IMR-90 (cell line): ENCODE measurements at regions not wholly inside any gene's neighbourhood (a gene's known extent, or its start where the extent isn't known, plus 50 kb on each side); places are given as distances from the start of the nearest gene placed in this dataset.

ENCODE experiments used
- ATAC-seq: fragments of 200-7000 bp; cut with Tn5 transposase; 2 replicates; pipeline ENCODE4 v1.9.1; 2020; ENCODE audit warnings: low read depth, mild to moderate bottlenecking, moderate library complexity
- BruUV-seq: library from RNA; stranded (reverse); fragments of 400-500 nt; replicated peaks from 2 replicates; lab custom pipeline; 2021; lab: Mats Ljungman, UMichigan
- CTCF ChIA-PET: fragments of 300-600 bp; formaldehyde crosslinking; extraction: SDS; loops from one replicate; lab custom pipeline; 2021; ENCODE audit warnings: antibody characterized with exemption; lab: Yijun Ruan, JAX
- POLR2A ChIA-PET: fragments of 300-600 bp; sonication (Branson Sonifier 250); formaldehyde crosslinking; loops from one replicate; lab custom pipeline; 2022; ENCODE audit warnings: antibody characterized with exemption; ENCODE audit not compliant: unreplicated experiment; lab: Charles Lee
- DNase-seq: peaks from one replicate; pipeline ENCODE4 v3.0.0; 2013
- H2AFZ ChIP-seq: replicated peaks from 2 replicates; pipeline ENCODE3; 2013; ENCODE audit warnings: low read length, mild to moderate bottlenecking; ENCODE audit not compliant: poor library complexity
- H2AK5ac ChIP-seq: 2 replicates; pipeline ENCODE4 v1.6.1; 2013; ENCODE audit warnings: low read depth, low read length, inconsistent platforms
- H2AK9ac ChIP-seq: replicated peaks from 2 replicates; pipeline ENCODE3; 2013; ENCODE audit warnings: mild to moderate bottlenecking, low read depth, low read length, moderate library complexity; ENCODE audit not compliant: poor library complexity
- H2BK120ac ChIP-seq: 2 replicates; pipeline ENCODE4 v1.6.1; 2013; ENCODE audit warnings: low read depth, low read length, inconsistent platforms
- H2BK15ac ChIP-seq: 3 replicates; pipeline ENCODE4 v1.6.1; 2013; ENCODE audit warnings: low read depth, low read length, inconsistent platforms
- H2BK20ac ChIP-seq: 2 replicates; pipeline ENCODE4 v1.6.1; 2013; ENCODE audit warnings: low read depth, mild to moderate bottlenecking, inconsistent platforms, low read length, moderate library complexity
- H2BK5ac ChIP-seq: 2 replicates; pipeline ENCODE4 v1.6.1; 2013; ENCODE audit warnings: mild to moderate bottlenecking, low read depth, low read length, inconsistent platforms; ENCODE audit not compliant: poor library complexity, severe bottlenecking
- H3K14ac ChIP-seq: replicated peaks from 2 replicates; pipeline ENCODE4 v1.6.1; 2013; ENCODE audit warnings: low read depth, low read length, inconsistent platforms
- H3K18ac ChIP-seq: 2 replicates; pipeline ENCODE4 v1.6.1; 2013; ENCODE audit warnings: low read depth, low read length, control low read depth
- H3K23ac ChIP-seq: 2 replicates; pipeline ENCODE4 v1.6.1; 2013; ENCODE audit warnings: low read depth, low read length, inconsistent platforms
- H3K27ac ChIP-seq: 2 replicates; pipeline ENCODE4 v1.5.1; 2013; ENCODE audit warnings: mild to moderate bottlenecking, control low read depth, low read length; ENCODE audit not compliant: insufficient read depth
- H3K27me3 ChIP-seq: 2 replicates; pipeline ENCODE4 v1.6.1; 2013; ENCODE audit warnings: low read length; ENCODE audit not compliant: control insufficient read depth, insufficient read depth
- H3K36me3 ChIP-seq: 2 replicates; pipeline ENCODE4 v1.6.1; 2013; ENCODE audit warnings: low read length, mixed read lengths; ENCODE audit not compliant: control insufficient read depth, insufficient read depth
- H3K4ac ChIP-seq: 2 replicates; pipeline ENCODE4 v1.6.1; 2013; ENCODE audit warnings: low read depth, low read length, inconsistent platforms
- H3K4me1 ChIP-seq: 2 replicates; pipeline ENCODE4 v1.6.1; 2013; ENCODE audit warnings: low read length, mixed read lengths; ENCODE audit not compliant: control insufficient read depth, insufficient read depth
- H3K4me2 ChIP-seq: 2 replicates; pipeline ENCODE4 v1.6.1; 2013; ENCODE audit warnings: low read depth, mild to moderate bottlenecking, control low read depth, low read length, moderate library complexity
- H3K4me3 ChIP-seq: 2 replicates; pipeline ENCODE4 v1.5.1; 2013; ENCODE audit warnings: low read depth, mild to moderate bottlenecking, control low read depth, low read length, moderate library complexity; ENCODE audit not compliant: insufficient read depth
- H3K56ac ChIP-seq: 2 replicates; pipeline ENCODE4 v1.6.1; 2013; ENCODE audit warnings: low read length, inconsistent platforms; ENCODE audit not compliant: insufficient read depth; ENCODE audit errors: extremely low read depth
- H3K79me1 ChIP-seq, 2 experiments: 2 replicates each; pipeline ENCODE4 v1.6.1; 2013; ENCODE audit warnings: low read length in 2 of 2, inconsistent platforms in 1 of 2, low read depth in 1 of 2
- H3K9ac ChIP-seq: 2 replicates; pipeline ENCODE4 v1.6.1; 2013; ENCODE audit warnings: low read depth, low read length, control low read depth
- H3K9me1 ChIP-seq: 2 replicates; pipeline ENCODE4 v1.6.1; 2013; ENCODE audit warnings: low read length, inconsistent platforms; ENCODE audit not compliant: insufficient read depth
- H3K9me3 ChIP-seq: 2 replicates; pipeline ENCODE4 v1.6.1; 2013; ENCODE audit warnings: low read length; ENCODE audit not compliant: control insufficient read depth, insufficient read depth
- H4K20me1 ChIP-seq: 2 replicates; pipeline ENCODE4 v1.6.1; 2013; ENCODE audit warnings: low read length, inconsistent platforms; ENCODE audit not compliant: insufficient read depth
- H4K5ac ChIP-seq: 2 replicates; pipeline ENCODE4 v1.6.1; 2013; ENCODE audit warnings: mild to moderate bottlenecking, low read depth, low read length, control low read depth
- H4K8ac ChIP-seq, 2 experiments: 2 replicates each; pipeline ENCODE4 v1.6.1; 2013; ENCODE audit warnings: low read depth in 2 of 2, low read length in 2 of 2, control low read depth in 1 of 2, inconsistent platforms in 1 of 2
- H4K91ac ChIP-seq: 2 replicates; pipeline ENCODE4 v1.6.1; 2013; ENCODE audit warnings: low read depth, low read length, inconsistent platforms; ENCODE audit not compliant: insufficient read depth
- BHLHE40 ChIP-seq: fragments of 150-350 bp; IDR thresholded peaks from 2 replicates; pipeline ENCODE4 v1.6.1; 2016; ENCODE audit warnings: mild to moderate bottlenecking, low read depth, low read length
- CEBPB ChIP-seq: IDR thresholded peaks from 2 replicates; pipeline ENCODE4 v1.6.1; 2012; ENCODE audit warnings: low read depth, low read length, improper control_type of control experiment
- WGBS, 2 experiments: methylation state at CpG; one replicate each; pipeline versions ENCODE4 v1.1.5 to v1.1.7; 2013; ENCODE audit warnings: missing lambda C conversion rate in 2 of 2; ENCODE audit not compliant: insufficient read length in 1 of 2; ENCODE audit errors: extremely low coverage in 2 of 2; 5-methylcytosine and 5-hydroxymethylcytosine counted together
- dilution Hi-C: fragments of 300-500 bp; cut with HindIII; formaldehyde crosslinking; loops from one replicate; pipeline ENCODE4 v1.14.3; 2018; ENCODE audit warnings: low sequenced_read_pairs; ENCODE audit not compliant: unreplicated experiment
- in situ Hi-C: fragments of 300-500 bp; cut with MboI; formaldehyde crosslinking; loops from 3 replicates; pipeline ENCODE4 v1.14.3; 2019; ENCODE audit warnings: low sequenced_read_pairs, inconsistent platforms, mixed read lengths
- intact Hi-C: fragments of 100-400 bp; cut with micrococcal nuclease; formaldehyde crosslinking; loops from 2 replicates; pipeline ENCODE4 v1.10.0; 2022

- Histone ChIP-seq H3K79me1 (no peaks in the 10 kb centered on the region), H3K4ac (no peak overlapping the region), H4K91ac (no peak overlapping the region), H2BK120ac (no peak overlapping the region), H3K4me3 (no peak overlapping the region), H3K18ac (no peak overlapping the region), H3K27ac (no peak overlapping the region), H4K5ac (no peak overlapping the region), H3K23ac (no peak overlapping the region), H3K9ac (no peak overlapping the region), H3K9me3 (no peaks in the 10 kb centered on the region), H2AFZ (no peak overlapping the region), H4K8ac (no peak overlapping the region), H3K14ac (no peak overlapping the region), H2BK5ac (no peak overlapping the region), H3K9me1 (peaks cover 7% of the 10 kb centered on the region; the same call in 1 of the 2 replicates), H2AK5ac (no peak overlapping the region), H3K27me3 (no peaks in the 10 kb centered on the region), H2AK9ac (no peak overlapping the region), H3K36me3 (no peaks in the 10 kb centered on the region), H2BK20ac (no peak overlapping the region), H3K56ac (no peak overlapping the region), H4K20me1 (no peaks in the 10 kb centered on the region), H2BK15ac (no peak overlapping the region), H3K4me1 (peaks cover 5% of the 10 kb centered on the region), H3K4me2 (no peak overlapping the region)
- intact Hi-C loops (no loop called here), in situ Hi-C loops (no loop called here), dilution Hi-C loops (no loop called here)
- TF ChIP-seq BHLHE40 = no peak
- no peak for TF ChIP-seq CEBPB
- no peak for DNase-seq
- BruUV-seq = no TSS peak
- CTCF ChIA-PET = interaction anchor here (1.1 kb wide), 1 partner anchor 18 kb away, joined by 3 read pairs; no protein-coding TSS in a partner anchor
- ATAC-seq = no peak
- WGBS, 2 experiments = no CpG with 5 or more reads among the region's 3 CpGs
- POLR2A ChIA-PET = no interaction called here
Observed at GRCh38 chr1:59159557-59160203, 137.2 kb upstream of the FGGY start.
